Posterior cingulate gyrus (tissue), 11 donors: ENCODE measurements at regions not wholly inside any gene's neighbourhood (a gene's known extent, or its start where the extent isn't known, plus 50 kb on each side); places are given as distances from the start of the nearest gene placed in this dataset.

Source experiments
- DNase-seq, 10 donors: peaks; one replicate each; pipeline versions ENCODE4 v3.0.0 to v3.0.0-alpha.2; 2020 to 2021; ENCODE audit warnings: mixed read lengths in 3 of 10
- intact Hi-C: fragments of 100-400 bp; cut with DNase I; formaldehyde crosslinking; loops from one replicate; pipeline ENCODE4 v1.15.1; 2023

DNA sequence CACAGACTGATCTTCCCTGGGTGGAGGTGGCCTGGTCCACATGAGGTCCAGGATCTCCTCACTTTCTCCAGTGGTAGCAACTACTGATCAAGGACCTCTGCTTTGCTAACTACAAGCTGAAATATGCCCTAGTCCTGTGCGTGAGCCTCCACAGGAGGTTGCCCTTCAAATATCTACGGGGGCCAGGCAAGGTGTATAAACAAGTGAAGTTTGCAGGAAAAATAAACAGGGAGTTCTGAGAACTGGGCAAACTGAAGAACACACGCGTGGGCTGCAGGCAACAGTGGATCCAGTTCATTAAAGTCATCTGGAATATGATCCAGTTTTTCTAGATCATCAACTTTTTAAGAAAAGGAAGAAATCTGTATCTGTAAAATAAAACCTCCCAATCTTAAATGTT, 167.5 kb upstream of the NR3C1 start:
- DNase-seq: no peak
- intact Hi-C loops: no loop called here

DNA sequence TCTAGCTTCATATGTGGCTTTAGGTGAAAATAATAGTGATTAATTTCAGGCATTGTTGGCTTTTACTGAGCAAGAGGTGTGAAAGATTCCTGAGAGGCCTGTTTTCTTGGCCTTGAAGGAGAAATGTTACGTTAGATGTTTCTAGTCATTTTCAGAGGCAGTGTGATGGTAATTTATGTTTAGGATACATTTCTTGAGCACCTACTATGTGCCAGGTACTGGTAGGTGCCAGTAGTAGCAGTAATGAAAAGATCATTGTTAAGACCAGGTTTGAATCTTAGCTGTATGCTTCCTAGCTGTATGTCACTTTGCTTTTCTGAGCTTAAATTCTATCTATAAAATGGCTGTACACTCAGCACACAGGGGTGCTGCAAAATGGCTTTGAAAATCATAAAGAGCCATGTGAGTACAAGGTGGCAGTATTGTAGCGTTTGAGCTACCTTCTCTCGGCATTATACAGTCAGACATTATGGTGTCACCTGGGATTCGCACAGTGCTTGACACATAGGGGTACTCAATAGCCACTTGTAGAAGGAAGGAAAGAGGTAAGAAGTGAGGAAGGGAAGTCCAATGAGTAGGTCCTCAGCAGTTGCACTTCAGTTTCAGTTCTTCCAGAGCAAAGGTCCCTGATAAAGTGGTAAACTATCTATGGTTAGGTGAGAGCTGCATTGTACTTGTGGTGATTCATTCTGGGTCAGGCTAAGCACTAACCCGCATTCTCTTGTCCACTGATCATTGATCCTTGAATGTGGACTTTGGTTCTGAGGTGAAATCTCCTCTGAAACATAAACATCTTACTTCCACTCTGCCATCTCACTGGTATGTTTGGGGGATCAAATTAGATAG, 166.5 kb upstream of the NR3C1 start:
- intact Hi-C loops: no loop called here
- no peak for DNase-seq

DNA sequence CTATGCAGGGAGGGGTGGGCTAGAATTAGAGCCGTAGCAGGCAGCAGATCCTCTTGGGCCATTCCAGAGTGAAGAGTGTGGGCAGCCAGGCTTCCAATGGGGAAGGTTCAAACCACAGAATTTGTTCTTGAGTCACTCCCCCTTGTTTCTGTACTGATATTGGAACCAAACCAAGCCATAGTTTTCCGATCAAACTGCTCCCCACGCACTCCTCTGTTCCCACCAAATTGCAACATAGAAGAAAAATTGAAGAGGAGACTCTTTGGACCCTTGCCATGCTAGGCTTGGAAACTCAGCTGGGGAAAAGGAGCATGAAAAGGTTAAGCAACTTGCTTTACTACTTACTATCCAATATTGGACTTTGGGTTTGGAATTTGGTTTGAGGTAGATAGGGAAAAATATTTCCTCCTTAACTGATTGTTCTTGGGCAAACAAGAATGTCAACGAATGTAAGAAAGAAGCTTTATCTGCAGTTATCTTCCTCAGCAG, 165.8 kb upstream of the NR3C1 start:
- intact Hi-C loops: no loop called here
- DNase-seq: no peak

DNA sequence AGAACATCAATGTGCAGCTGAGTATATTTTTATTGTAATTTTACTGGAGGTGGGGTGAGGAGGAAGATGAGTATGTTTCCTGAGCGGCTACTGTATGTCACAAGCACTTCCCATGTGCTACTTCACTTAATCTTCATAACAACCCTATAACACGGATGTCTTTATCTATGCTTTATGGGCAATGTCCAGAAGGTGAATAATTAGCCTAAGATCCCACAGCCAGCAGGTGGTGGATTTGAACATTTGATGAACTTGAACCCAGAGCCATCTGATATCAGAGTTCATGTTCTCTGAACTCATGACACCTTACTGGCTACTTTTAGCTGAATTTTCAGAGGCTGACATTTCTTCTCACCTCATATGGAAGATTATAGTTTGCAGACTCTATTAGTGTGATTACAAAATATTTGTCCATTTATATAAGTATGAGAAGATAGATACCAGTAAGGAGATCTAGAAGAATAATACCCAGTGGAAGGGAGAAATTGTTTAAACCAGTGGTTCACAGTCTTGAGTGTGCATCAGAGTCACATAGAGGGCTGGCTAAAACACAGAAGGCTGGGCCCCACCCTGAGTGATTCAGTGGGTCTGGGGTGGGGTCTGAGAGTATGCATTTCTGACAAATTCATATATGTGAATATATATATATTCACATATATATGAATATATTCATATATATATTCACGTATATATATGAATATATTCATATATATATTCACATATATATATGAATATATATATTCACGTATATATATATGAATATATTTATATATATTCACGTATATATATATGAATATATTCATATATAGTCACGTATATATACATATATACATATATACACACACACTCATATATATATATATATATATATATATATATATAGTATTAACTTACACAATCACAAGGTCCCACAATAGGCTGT, 164.4 kb upstream of the NR3C1 start:
- intact Hi-C loops: no loop called here
- DNase-seq: no peak

DNA sequence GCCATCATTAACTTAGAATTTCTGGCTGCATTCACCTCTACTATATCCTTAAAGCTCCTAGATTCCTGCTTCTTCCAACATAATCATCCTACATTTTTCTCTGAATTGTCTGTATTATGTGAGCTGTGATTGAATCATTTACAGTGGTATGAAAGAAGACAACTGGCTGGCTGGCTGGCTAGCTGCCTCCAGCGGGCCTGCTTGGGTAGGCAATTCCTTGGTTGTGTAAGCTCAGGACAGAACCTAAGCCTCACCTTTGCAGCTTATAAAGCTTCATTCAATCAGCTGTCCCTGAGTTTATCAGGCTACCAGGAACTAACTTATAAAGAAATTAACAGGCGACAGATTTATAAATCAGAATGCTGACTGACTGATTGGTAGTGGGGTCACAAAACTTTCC, 162.7 kb upstream of the NR3C1 start:
- no peak for DNase-seq
- intact Hi-C loops: no loop called here

DNA sequence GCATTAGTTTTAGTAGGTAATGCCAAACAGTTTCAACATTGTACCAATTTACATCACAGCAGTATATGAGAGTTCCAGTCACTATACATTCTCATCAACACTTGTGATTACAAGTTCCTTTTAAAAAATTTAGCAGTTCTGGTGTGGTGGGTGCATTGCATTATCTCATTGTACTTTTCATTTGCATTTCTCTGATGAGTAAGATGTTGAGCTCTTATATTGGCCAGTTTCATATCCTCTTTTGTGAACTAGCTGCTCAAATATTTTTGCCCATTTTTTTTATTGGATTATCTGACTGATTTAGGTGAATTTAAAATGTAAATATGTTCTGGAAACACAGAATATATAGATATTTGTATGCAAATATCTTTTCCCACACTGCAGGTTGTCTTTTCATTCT, 160.9 kb upstream of the NR3C1 start:
- intact Hi-C loops: no loop called here
- DNase-seq: no peak

DNA sequence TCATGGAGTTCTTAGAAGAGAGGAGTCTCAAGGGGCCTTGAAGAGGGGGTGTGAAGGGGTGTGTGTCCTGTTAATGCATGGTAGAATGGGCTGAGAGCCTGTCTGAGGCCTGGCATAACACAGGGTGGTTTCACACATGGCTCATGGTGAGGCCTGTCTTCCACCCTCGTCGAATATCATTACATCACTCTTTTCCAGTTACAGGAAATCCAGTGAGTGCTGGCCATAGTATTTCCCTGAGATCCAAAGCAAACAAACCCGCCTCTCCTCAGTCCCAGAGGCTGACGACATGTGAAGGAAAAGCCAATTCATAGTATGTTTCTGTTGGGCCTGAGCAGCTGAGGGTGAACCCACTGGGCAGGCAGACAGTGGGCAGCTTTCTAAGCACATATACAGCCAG, 159.4 kb upstream of the NR3C1 start:
- intact Hi-C loops: no loop called here
- DNase-seq: no peak

DNA sequence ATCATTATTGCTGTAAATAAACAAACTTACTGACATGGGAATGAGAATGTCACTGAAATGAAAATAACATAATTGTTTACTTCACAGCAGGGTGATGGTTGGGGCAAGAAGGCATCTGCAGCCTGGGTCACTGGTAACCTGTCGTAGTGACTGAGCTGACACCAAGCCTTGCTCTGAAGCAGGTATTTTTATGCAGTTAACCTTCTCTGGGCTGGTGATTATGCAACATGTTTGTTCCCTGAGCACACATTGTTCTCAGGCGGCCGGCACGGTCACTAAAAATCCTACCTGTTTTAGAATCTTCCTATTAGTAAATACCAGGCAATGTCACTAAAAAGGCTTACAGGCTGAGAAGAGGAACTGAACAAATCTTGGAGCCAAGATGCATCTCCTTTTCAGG, 157.7 kb upstream of the NR3C1 start:
- intact Hi-C loops: no loop called here
- DNase-seq: no peak

DNA sequence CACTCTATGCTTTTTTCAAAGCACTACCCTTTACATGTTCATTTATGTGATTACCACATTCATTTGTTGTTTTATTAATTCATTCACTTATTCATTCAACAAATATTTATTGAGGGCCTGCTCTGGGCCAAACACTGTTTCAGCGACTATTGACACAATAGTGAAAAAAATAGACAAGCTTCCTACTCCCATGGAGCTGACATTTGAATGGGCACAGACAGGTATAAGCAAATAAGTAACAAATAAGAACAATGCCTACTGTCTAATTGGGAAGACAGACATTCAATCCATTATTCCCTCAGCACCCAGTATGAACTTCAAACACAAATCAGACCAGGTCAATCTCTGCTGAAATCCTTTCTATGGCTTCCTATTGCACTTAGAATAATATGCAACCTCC, 156.9 kb upstream of the NR3C1 start:
- no peak for DNase-seq
- intact Hi-C loops: no loop called here

DNA sequence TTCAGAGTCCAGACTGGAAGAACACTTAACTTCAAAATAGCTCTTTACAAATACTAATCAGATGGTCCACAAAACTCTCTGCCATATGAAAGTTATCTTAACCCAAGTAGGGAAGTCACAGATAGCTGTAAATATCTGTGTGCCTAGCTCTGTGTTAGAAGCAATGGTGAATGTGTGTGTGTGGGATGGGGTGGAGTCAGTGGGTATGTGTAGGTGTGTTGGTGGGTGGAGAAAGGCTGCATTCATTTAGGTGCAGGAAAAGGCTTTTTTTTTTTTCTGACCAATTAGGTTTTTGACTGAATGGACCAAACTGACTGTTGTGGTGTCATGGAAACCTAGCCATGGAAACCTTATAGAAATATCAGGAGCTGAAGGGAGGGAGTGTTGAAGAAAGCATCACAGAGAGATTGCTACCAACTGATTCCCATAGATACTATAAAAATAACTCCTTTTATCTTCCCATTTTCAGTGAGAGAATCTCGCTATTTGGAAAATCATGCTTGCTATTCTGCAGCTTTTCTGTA, 156.2 kb upstream of the NR3C1 start:
- intact Hi-C loops: no loop called here
- no peak for DNase-seq

DNA sequence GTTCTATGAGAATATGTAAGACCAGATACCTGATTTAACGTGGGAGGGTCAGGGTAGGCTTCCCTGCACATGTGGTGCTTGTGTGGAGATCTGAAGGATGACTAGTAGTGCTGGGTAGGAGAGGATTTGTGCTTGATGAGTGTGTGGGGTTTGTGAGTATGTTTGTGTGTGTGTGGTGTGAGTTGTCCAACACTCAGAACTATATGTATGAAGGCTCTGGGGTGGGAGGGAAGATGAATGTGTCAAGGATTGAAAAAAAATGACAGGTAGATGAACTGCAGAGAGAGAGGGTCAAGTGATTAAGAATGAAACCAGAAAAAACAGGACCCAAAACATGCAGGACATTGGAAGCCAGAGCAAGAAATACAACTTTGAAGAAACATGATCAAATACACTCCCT, 154.6 kb upstream of the NR3C1 start:
- intact Hi-C loops: no loop called here
- no peak for DNase-seq

DNA sequence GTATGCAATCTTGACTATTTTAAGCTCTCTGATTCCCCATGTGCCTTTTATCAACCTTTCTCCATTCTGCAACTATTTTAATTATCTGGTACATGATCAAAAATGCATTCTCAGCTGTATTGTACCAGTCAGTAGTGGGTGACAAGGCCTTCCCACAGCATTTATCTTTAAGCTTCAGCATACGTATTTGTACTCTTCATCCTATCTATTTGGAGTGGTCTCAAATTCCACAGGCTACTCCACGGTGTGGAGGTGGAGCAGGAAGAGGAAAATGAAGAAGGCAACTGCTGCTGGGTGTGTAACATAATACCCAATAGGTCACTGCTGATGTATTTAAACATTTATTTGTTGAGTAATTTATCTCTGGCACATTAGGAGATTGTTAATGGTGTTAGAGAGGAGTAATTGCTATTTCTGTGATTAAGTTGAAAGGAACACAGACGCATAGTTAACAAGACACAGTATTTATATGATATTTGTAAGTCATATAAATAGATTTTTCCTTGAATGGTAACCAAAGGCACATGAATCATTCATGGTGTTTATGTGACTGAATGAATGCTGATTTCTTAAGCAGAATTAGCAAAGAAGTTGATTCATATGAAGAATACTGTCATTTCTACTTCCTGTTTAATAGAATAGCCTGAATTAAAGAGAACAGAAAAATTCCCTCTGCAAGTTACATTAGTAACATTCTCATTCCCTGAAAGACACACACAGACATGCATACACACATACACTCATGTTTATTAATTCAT, 153.8 kb upstream of the NR3C1 start:
- no peak for DNase-seq
- intact Hi-C loops: no loop called here

DNA sequence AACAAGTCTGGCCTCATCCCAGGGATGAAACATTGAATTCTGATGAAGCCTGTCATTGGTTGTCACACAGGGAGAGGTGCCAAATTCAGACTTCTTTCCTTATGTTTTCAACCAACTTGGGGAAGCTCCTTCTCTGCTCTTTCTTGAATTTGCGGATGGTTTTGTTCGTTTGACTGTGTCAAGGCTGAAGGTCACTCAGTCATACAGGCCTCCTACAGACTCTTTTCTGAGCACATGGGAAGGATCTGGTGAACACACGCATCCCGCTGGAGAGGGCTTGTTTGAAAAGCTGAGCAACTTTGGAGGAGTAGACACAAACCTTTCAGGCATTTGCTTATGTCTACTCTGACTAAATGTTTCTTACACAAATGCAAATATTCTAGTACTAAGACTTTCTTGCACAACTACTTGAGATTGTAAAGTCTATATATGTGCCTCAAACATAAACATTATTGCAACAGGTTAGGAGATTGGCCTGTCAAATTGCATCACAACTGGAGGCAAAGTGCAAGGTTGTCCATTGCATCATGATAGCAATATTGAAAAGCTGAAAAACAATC, 151.5 kb upstream of the NR3C1 start:
- intact Hi-C loops: no loop called here
- no peak for DNase-seq

DNA sequence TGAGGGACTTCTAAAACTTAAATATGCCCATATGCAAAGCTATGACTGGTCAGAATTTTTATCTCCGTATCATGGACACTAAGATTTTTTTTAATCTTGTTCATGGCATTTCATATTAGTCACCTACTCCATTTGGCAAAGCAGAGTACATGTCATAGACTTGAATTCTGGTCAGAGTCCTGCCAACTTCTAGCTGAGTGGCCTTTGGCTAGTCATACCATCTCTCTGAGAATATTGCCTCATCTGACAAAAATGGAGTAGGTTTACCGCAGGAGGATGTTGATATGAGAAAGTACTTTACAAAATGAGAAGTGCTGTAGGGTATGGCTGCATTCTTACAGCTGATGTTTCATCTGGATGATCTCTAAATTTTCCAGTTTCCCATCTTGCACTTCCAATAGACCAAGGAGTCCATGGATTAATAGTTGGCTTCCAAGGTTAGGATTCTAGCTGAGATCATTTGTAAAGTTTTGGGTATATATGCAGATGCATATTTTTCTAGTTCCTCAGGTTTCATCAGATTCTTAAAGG, 150.8 kb upstream of the NR3C1 start:
- no peak for DNase-seq
- intact Hi-C loops: no loop called here

DNA sequence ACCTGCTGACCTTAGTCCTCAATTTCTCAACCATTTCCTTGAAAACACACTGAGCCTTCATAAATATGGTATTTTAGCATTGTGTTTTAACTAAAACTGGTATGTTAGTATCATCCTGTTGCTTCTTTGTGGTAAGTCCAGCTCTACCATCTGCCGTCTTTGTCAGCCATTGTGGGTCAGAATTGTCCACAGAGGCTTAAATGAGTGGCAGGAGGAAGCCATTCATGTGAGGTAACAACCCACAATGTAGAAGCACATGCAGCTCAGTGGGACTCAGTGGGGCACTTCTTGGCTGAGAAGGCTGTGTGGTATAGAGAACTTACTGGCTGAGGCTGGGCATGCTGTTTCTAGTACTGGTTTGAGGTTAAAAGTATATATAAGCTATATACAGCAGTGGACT, 149.2 kb upstream of the NR3C1 start:
- DNase-seq: no peak
- intact Hi-C loops: no loop called here

DNA sequence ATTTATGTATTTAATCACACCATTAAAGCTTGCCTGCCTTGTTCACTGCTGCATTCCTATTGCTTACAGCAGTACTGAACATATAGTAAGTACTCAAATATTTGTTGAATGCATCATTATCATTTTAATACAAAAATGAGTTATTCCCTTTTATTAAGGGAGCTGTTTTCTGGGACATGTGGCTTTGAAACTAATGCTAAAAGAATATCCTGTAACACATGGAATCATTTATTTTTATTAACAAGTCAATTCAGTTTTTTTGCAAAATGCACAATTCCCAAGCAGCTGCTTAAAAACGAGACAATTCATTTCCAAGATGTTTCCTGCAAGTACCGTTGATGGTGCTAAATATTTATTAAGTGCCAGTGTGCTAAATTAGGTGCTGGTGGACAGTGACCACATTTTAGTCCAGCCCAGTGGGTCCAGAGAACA, 148.3 kb upstream of the NR3C1 start:
- intact Hi-C loops: no loop called here
- DNase-seq: no peak

DNA sequence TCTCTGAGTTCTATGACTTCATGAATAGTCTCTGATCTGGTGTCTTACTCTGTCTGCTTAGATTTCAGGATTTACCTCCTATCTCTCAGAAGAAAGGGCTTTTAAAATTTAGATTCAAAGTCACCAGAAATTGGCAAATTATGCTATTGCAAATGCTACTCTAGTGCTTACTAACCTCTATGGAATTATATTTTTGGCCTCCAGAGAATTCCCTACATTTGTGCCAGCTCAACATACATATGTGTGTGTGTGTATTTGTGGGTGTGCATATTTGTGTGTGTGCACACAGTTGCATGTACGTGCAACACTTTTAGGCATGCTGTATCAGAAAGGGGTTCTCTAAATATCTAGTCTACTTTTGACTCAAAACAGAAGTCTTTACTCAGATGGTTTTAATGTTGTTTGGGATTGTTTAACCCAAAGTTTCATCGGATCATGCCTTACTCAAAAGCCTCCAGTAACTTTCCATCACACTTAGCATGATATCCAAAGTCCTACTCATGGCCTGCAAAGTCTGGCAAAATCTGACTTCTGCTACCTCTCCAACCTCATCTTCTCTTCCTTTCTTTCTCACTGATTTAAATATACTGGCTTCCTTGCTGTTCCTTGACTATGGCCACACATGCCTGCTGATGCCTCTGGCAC, 147.6 kb upstream of the NR3C1 start:
- intact Hi-C loops: no loop called here

DNA sequence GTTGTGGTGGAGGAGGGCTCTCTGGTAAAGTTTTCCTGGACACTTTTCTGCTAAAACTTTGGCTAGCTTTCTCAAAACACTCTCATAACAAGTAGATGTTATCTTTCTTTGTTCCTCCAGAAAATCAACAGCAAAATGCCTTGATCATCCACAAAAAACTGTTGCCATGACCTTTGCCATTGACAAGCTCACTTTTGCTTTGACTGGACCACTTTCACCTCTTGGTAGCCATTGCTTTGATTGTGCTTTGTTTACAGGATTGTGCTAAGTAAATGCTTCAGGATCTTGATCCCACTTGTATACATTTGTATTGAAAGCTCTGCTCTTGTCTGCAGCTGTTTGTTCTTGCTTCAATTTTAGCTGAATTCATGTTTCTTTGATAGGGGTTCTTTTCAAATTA, 143.9 kb upstream of the NR3C1 start:
- intact Hi-C loops: no loop called here
- no peak for DNase-seq

More for the DNA sequence above, 147.6 kb upstream of the NR3C1 start:
- no peak for DNase-seq

DNA sequence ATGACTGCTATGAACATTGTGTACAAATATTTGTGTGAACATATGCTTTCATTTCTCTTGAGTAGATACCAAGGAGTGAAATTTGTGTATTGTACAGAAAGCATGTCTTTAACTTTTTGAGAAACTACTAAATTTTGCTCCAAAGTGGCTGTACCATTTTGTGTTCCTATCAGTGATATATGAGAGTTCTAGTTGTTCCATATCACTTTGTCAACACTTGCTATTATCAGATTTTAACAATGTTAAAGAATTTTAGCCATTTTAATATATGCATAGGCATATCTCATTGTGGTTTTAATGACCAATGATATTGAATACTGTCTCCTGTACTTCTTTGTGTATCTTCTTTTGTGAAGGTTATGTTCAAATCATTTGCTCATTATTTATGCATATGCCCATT, 142.9 kb upstream of the NR3C1 start:
- DNase-seq: no peak
- intact Hi-C loops: no loop called here

DNA sequence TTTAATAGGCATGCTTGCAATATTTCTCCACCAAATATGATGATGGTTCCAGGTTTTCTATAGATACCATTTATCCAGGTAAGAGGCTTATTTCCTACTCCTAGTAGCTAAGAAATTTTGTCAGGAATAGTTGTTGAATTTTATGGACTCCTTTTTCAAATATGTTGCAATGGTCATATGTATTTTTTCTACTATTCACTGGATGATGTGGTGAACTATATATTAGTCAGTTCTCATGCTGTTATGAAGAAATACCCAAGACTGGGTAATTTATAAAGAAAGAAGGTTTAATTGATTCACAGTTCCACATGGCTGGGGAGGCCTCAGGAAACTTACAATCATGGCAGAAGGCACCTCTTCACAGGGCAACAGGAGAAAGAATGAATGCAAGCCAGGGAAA, 141.1 kb upstream of the NR3C1 start:
- intact Hi-C loops: no loop called here
- no peak for DNase-seq
